ENCODE measurements at regions not wholly inside any gene's neighbourhood (a gene's known extent, or its start where the extent isn't known, plus 50 kb on each side); places are given as distances from the start of the nearest gene placed in this dataset.
"Not testable (repeated sequence)": the region's sequence is repeated elsewhere in the genome, so short reads cannot be mapped to it uniquely, and the experiment has no call there.

DNA sequence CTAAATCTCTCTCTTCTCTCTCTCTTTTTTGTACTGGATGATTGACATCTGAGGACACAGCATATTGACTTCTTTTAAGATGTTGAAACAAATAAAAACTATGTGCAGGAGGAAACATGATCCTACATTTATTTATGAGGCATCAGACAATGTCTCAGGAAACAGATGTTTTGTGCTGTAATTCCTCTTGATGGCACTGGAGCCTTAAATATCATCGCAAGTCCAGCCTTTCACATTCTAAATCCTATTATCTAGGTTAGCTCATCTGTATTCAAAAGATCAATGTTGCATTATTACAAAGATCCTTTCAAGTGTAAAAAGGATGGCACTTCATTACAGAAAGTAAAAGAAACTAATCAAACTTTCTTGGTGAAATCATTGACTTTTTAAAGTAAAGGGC is 63.9 kb downstream of the MAT2B start:
- peak; percentile 28 for DNase-seq (ENCODE audit: low read depth, low spot score)
- in situ Hi-C loops (cut with HindIII; ENCODE audit: low pct_unique_long_range_greater_than_20kb, low sequenced_read_pairs): no loop called here

DNA sequence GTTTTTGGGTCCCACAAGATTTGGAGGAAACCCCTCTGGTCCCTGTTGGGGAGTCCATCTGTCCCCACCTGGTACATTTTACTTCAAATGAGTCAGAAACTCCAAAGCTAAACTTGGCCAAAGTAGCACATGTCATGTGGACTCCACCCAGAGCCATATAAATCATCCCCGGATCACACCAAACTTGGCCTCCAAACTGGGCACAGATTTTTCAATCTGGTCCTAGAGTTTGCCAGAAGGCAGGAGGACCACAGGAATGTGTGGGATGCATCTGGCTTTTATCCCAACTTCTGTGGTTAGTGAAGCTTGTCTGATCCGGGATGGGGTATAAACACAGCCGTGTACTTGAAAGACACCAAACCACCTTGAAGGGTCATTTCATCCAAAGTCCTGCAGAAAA is 66.3 kb downstream of the MAT2B start:
- DNase-seq (ENCODE audit: low read depth, low spot score): no peak
- in situ Hi-C loops (cut with HindIII; ENCODE audit: low pct_unique_long_range_greater_than_20kb, low sequenced_read_pairs): no loop called here

DNA sequence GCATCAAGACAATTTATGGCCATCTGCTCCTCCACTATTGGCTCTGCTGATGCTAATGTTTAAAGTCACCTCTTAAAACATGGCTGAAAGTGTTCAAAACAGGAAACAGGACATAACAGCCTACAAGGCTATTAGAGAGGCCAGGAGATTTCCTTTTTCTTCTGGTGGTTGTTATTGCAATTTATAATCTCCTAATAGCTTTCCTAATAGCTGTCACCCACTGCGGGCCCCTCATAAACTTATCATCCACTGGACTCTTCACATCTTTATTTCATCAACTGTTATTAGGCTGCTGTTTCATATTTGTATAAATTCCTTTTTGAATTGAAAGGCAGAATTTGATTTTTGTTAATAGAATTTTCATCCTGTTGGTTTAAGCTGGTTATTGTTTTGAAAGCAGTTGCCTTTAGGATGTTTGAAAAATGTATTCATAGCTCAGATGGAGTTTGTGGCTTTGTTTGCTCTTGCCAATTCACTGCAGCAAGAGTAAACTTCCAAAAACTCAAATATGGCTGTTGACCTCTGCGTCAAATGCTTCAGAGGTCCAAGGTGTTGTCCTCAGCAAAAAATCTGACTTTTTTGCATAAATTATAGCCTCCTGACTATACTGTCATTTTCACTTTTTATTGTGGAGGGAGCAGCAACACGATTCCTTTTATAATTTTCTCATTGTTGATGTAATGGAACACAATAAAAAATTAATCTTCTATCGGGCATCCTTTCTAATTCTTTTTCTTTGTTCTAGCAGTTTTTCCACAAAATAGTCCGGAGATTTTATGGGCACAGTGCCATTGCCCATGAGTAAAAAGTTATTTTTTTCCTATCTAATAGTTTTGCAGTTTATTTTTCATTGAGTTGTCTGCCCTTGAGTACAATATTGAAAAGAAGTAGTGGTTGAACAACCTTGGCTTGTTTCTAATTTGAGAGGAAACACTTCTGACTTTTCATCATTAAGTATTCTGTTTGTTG is 69.3 kb downstream of the MAT2B start:
- no peak for DNase-seq (ENCODE audit: low read depth, low spot score)
- in situ Hi-C loops (cut with HindIII; ENCODE audit: low pct_unique_long_range_greater_than_20kb, low sequenced_read_pairs): no loop called here

DNA sequence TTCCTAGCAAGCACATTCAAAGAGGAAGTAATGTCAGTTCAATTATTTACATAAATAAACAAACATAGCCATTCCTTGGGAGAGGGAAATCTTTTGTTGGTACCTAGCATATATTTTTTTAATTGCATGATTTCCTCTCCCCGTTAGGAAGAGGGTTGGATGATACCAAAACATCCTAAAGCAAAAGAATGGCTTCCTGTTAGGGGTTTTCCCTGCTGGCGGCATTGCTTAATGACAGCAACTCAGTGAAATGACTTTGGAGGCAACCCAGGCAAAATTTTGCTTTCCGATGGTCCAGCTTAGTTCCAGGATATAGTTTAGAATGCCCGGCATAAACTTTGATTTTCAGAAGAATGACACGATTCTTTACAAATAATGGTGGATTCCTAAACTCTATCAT is 73.2 kb downstream of the MAT2B start:
- in situ Hi-C loops (cut with HindIII; ENCODE audit: low pct_unique_long_range_greater_than_20kb, low sequenced_read_pairs): no loop called here
- DNase-seq (ENCODE audit: low read depth, low spot score): no peak

DNA sequence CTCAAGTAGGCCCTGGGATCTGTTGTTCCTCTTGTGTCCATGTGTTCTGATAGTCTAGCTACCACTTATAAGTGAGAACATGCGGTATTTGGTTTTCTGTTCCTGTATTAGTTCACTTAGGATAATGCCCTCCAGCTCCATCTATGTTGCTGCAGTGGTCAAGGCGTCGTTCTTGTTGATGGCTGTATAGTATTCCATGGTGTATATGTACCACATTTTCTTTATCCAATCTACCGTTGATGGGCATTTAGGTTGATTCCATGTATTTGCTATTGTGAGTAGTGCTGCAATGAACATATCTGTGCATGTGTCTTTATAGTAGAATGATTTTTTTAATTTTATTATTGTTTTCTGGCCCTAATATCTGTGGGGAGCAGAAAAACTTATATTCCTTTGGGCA is 74.3 kb downstream of the MAT2B start:
- in situ Hi-C loops (cut with HindIII; ENCODE audit: low pct_unique_long_range_greater_than_20kb, low sequenced_read_pairs): no loop called here
- no peak for DNase-seq (ENCODE audit: low read depth, low spot score)

DNA sequence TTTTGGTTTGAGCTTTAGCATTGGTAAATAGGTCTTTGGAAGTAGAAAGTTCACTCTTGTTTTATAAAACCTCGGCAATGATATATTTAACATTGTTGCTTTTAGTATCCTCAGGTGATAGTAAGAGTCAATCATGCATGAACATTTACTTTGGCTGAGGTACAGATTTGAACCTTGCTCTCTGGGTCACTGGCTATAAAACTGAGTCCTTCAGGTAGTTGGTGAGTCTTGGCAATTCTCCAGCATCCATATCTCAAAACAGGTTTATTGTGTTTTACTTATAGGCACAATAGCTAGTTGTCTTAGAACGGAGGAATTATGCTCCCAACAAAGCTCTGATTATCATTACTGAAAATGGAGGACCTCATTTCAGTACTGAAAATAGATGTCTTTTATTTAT is 75.1 kb downstream of the MAT2B start:
- in situ Hi-C loops (cut with HindIII; ENCODE audit: low pct_unique_long_range_greater_than_20kb, low sequenced_read_pairs): no loop called here
- DNase-seq (ENCODE audit: low read depth, low spot score): no peak

DNA sequence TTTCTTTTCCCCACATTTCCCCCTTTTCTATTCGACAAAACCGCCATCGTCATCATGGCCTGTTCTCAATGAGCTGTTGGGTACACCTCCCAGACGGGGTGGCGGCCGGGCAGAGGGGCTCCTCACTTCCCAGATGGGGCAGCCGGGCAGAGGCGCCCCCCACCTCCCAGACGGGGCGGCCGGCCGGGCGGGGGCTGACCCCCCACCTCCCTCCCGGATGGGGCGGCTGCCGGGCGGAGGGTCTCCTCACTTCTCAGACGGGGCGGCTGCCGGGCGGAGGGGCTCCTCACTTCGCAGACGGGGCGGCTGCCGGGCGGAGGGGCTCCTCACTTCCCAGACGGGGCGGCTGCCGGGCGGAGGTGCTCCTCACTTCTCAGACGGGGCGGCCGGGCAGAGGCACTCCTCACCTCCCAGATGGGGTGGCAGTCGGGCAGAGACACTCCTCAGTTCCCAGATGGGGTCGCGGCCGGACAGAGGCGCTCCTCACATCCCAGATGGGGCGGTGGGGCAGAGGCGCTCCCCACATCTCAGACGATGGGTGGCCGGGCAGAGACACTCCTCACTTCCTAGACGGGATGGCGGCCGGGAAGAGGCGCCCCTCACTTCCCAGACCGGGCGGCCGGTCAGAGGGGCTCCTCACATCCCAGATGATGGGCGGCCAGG is 78.2 kb downstream of the MAT2B start:
- in situ Hi-C loops (cut with HindIII; ENCODE audit: low pct_unique_long_range_greater_than_20kb, low sequenced_read_pairs); DNase-seq (ENCODE audit: low read depth, low spot score): not testable (repeated sequence)

DNA sequence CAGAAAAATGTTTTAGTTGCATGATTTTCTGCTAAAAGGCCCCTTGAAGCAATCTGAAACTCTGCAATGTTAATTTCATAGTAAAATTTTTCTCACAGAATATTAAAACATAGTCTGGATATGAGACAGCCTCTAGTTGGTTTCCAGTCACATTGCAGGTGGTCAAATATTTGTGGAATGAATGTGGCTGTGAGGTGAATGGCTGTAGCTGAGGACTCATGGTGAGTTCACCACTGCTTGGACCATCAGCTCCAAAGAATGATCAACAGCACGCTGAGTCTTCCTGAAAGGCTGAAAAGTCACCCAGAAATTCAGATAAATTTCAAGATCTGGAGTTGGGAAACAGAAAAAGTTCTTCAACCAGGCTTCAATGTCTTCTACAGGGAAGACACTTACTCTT is 79.8 kb downstream of the MAT2B start:
- no peak for DNase-seq (ENCODE audit: low read depth, low spot score)
- in situ Hi-C loops (cut with HindIII; ENCODE audit: low pct_unique_long_range_greater_than_20kb, low sequenced_read_pairs): no loop called here

DNA sequence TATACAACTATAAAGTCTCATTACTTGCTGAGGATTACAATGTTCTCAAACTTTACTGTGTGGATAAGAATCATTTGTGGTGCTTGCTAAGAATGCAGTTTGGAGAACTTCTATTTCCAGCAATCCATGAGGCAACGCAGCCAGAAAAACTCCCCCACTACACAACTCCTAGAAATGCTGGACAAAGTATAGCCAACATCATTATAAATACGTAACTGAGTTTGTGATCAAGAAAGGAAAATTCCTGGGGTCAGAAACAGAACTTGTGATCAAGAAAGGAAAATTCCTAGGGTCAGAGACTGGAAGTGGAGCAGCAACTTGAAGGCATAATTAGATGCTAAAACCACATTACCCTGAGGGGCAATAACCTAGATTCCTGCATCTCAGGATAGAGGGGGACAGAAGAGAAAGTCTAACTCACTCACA is 81.1 kb downstream of the MAT2B start:
- in situ Hi-C loops (cut with HindIII; ENCODE audit: low pct_unique_long_range_greater_than_20kb, low sequenced_read_pairs): no loop called here
- DNase-seq (ENCODE audit: low read depth, low spot score): no peak

DNA sequence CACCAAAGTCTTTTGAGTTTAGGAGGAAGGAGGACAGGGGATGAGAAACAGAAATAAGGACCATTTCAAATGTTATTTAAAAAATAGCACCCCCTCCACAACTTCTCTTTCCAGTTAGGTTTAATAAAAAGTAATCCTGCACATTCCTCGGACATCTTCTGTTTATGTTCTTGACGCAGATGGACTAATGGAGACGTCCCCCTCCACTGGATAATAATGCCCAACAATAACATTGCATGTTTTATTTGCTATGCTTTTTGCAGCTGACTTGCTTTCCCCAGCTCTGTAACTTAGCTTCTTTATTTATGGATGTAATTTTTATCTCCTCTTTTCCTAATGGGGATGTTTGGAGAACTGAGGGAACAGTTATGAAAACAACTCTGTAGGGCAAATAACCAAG is 89.5 kb downstream of the MAT2B start:
- in situ Hi-C loops (cut with HindIII; ENCODE audit: low pct_unique_long_range_greater_than_20kb, low sequenced_read_pairs): no loop called here
- no peak for DNase-seq (ENCODE audit: low read depth, low spot score)

DNA sequence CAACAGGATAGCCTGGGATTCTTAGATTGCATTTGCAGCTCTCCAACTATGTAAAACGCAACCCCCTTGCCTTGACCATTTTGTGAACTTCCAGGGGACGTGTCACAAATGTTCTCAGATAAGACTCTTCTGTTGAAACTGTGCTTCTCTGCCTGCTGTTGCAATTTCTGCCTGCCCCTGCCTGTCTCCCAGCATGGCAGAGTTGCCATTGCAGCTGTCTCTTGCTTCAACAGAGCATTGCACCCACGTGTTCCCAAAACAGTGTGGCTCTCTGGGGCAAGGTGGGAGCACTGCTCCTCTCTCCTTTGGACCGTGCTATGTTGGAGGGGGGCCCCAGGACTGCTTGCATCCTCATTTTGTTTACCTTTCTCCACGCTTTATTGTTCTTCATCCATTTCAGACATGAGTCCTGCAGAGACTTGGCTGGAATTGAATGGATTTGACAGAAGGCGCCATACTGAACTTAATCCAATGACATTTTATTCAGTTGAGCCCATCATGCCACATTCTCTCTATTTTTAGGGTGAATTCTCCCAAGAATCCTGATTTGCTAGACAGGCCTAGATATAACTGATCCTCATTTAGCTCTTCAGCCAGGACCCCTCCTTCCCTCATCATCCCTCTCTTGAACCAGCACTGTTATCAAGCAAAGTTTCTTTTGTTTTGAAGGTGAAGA is 90.7 kb downstream of the MAT2B start:
- in situ Hi-C loops (cut with HindIII; ENCODE audit: low pct_unique_long_range_greater_than_20kb, low sequenced_read_pairs): no loop called here

DNA sequence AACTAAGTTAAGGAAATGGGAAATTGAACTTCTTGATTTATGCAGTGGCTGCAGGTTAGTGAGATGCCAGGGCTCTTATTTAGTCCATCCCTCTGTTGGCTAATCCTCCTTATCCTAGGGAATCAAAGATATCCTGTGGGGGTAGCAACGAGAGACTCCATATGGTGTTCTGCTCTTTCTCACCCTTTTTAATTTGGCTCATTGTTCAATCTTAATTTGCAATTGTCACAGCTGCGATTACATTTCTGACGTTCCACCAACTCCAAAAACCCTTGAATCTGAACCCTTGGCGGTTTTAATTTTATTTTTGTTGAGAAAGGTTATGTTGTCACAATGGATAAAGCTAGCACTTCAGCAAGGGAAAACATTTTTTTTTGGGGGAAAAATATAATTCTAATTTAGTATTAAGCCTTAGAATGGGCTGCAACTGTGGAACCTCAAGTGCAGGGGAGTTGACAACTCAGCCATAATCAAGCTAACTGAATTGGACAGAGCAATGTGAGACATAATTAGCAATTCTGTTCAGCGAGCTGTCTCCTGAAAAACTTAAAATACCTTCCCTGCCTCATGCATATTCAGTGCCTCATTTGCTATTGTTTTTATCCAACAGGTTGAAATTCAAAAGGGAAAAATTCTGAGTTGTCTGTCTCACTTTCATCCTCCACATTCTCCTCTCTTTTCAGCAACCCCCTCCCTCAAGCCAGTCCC is 91.3 kb downstream of the MAT2B start:
- in situ Hi-C loops (cut with HindIII; ENCODE audit: low pct_unique_long_range_greater_than_20kb, low sequenced_read_pairs): no loop called here
- no peak for DNase-seq (ENCODE audit: low read depth, low spot score)

More for the DNA sequence above, 90.7 kb downstream of the MAT2B start:
- no peak for DNase-seq (ENCODE audit: low read depth, low spot score)

DNA sequence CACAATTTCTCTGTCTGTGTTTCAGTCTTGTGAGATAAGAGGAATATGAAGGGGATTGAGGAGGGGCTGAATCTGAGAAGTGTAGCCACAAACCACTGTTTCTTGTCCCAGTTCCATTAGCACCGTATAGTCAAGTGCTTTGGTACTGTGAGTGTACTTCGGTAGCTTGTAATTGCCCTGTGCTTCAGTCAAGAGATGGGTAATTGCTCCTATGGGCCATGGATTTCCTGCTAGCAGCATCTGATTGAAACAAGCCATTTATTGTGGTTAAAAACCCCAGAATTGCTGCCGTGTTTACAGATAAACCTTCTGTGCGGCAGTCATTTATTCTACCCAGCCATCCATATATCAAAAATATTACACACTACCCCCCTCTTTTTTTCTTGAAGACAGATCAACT is 98.6 kb downstream of the MAT2B start:
- DNase-seq (ENCODE audit: low read depth, low spot score): no peak
- in situ Hi-C loops (cut with HindIII; ENCODE audit: low pct_unique_long_range_greater_than_20kb, low sequenced_read_pairs): no loop called here

DNA sequence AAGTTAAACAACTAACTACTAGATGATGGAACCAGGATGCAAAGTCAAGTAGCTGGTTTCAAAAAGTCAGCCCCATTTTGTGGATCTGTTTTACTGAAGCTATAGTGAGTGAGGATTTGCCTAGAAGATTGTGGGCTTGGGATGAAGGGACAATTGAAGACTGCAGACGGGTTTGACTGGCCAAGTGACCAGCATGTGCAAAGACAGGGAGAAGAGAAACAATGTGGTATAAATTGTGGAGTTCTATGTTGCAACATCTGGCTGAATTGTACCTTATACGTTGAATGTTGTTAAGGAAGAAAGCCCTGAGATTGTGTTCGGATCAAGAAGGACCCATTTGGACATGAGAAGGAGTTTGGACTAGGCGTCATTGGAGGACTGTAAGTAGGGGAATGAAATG is 101.8 kb downstream of the MAT2B start:
- DNase-seq (ENCODE audit: low read depth, low spot score): no peak
- in situ Hi-C loops (cut with HindIII; ENCODE audit: low pct_unique_long_range_greater_than_20kb, low sequenced_read_pairs): no loop called here

DNA sequence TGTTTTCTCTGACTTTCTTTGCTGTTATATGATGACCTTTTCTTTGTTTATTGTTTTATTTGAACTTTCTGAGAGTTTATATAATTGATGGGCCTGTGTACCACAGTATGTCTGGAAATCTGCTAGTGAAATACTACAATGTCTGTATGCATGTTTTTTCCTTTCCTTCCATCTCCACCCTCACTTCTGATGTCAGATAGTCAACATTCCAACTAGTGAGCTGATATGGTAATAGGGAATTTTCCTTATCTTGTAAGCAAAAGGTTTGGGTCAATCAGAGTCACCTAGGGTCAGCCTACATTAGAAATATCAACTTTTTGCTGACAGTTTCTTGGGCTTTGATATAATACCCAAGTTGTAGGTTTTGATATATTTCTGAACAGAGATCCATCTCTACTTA is 103.2 kb downstream of the MAT2B start:
- no peak for DNase-seq (ENCODE audit: low read depth, low spot score)
- in situ Hi-C loops (cut with HindIII; ENCODE audit: low pct_unique_long_range_greater_than_20kb, low sequenced_read_pairs): no loop called here

DNA sequence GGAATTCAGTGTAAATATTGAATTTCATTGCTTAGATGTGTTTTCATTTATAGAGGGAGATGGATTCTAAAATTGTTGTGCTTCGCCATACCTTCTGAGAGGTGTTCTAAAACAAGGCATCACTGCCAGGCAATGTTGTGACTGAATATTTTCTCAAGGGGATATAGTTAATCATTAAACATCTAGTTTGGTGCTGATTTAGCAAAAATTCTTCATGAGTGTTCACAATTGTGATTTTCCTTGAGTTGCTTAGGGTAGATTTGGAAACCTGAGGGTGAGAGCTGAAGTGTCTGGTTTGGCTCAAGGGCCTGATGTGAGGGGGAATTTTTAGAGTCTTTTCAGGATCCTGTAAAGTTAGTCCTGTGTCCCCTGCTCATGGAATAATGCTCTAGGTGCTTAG is 104.5 kb downstream of the MAT2B start:
- DNase-seq (ENCODE audit: low read depth, low spot score): no peak
- in situ Hi-C loops (cut with HindIII; ENCODE audit: low pct_unique_long_range_greater_than_20kb, low sequenced_read_pairs): no loop called here

DNA sequence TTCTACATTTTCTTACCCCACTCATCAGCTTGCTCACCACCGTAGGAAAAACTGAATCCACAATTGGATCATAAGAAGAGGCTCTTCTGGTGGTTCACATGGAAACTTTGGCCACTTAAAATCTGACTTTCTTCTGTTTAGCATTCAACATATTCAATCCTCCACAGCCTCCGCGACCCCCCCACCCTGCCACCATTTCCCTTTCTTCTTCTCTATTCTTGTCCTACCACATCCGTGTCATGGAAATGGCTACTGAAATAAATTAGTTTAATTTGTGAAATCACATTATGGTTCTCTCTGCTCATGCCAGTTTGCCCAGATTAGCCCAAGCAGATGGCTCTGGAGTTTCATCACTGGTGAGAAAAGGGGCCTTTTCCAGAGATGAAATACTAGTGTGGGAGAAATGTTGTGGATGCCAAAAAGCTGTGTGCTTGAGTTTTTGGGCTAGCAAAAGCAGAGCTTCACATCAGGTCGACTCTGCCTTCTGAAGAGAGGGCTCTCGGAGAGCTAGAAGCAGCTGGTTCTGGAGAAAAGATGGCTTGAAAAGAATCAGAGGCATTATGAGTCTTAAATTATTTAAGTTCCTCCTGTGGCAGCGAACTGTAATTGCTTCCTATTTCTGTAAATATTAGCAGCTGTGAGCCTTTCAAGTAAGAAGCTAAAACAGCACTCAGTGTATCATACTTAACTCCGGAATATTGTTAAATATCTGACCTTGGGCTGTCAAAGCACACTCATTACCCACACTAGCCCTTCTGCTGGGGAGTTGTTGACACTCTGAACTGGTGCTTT is 107.1 kb downstream of the MAT2B start:
- in situ Hi-C loops (cut with HindIII; ENCODE audit: low pct_unique_long_range_greater_than_20kb, low sequenced_read_pairs): no loop called here
- DNase-seq (ENCODE audit: low read depth, low spot score): no peak

All from SK-MEL-5 (cell line).